Hematopoietic multipotent progenitor cell treated with erythropoietin and hydrocortisone succinate and interleukin-3 and kit ligand, for 17 days (in vitro differentiated cells): ENCODE measurements at regions not wholly inside any gene's neighbourhood (a gene's known extent, or its start where the extent isn't known, plus 50 kb on each side); places are given as distances from the start of the nearest gene placed in this dataset.
"Not testable (repeated sequence)": the region's sequence is repeated elsewhere in the genome, so short reads cannot be mapped to it uniquely, and the experiment has no call there.

ENCODE experiments used
- DNase-seq: peaks from one replicate; pipeline ENCODE4 v3.0.0-alpha.2; 2015; ENCODE audit warnings: low spot score

DNA sequence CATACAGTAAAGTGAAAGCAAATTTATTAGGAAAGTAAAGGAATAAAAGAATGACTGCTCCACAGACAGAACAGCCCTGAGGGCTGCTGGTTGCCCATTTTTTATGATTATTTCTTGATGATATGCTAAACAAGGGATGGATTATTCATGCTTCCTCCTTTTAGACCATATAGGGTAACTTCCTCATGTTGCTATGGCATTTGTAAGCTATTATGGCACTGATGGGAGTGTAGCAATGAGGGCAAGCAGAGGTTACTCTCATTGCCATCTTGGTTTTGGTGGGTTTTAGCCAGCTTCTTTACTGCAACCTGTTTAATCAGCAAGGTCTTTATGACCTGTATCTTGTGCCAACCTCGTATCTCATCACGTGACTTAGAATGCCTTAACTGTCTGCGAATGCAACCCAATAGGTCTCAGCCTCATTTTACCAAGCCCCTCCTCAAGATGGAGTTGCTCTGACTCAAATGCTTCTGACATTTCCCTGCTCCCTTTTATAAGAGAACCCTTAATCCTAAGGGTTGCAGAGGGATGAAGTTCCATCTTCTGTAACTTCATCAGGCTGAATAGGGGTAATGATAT lies 280.1 kb upstream of the RGS17 start:
- no peak for DNase-seq

DNA sequence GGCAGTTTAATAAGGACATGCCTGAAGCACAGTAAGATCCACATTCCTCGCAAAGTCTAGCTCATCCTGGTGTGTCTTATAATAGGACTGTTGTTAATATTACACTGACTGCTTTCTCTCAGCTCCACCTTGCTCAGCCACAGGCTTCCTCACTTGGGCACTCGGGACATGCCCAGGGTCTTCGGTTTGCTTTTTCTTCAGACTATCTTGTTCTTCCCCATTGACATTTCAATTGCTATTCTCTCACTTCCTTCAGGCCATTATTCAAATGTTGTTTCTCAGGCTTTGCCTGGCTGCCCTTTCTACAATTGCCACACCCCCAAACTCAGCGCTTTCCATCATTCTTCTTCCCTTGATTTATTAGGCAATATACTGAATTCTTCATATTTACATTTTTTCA lies 274.8 kb upstream of the RGS17 start:
- no peak for DNase-seq

DNA sequence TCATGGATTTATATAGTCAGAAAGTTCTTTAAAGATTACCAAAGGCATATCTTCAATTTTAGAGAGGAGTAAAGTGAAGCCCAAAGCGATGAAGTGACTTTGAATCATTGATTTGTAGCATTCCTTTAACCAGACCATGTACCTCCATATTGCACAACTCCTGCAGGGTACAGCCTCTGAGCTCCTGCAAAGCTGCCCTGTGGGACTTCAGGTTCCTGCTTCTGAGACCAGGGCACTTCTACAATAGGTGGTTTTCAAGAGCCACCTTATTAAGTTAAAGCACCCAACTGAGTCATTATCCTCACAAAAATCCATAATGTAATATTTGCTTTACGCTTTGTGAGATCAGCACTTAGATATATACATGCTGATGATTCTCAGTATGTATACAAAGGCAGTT lies 270.7 kb upstream of the RGS17 start:
- DNase-seq, result no peak

DNA sequence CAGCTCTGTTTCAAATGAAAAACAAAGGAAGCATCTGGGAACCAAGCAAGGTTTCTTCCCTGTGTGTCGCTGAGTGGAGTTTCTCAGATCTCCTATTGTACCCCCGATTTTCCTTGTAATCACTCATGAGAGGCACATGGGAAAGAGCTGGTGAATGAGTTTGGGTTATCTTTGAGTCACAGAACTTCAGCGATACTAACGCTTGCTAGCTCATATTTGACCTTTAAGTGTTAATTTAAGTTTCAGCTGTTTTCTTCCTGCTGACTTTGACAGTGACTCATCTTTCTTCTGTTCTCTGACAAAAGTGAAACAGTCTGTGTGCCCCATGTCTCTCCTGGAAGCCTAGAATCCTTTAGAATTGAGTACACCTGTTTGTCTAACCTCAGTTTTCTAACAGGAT lies 261.1 kb upstream of the RGS17 start:
- no peak for DNase-seq

DNA sequence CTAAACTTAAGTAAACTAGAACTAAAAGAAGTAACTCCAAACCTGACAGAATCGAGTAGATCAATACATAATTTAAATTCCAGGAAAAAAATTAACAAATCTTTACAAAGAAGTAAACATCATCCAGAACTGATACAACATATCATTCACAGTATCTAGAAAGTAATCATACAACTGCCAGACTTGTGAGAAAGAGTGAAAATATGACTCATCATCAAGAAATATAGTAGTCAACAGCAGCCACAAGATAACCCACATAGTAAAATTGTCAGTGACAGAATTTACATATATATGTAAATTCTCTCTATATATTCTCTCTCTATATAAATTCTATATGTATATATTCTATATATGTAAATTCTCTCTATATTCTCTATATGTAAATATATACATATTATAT lies 242.8 kb upstream of the RGS17 start:
- no peak for DNase-seq

DNA sequence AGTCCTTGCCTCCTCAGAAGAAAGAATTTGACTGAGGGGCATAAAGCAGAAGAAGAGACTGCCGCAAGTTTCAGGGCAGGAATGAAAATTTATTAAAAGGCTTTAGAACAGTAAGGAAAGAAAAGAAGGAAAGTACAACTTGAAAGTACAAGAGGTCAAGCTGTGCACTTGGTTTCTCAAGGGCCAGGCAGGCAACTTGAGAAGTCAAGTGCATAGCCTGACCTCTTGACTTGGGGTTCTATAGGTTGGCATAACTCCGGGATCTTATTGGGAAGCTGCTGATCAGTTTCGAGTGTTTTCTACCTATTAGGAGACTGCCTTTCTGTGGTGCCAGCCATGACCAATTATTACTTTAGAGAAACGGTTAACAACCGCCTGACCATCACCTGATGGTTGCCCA lies 237.0 kb upstream of the RGS17 start:
- DNase-seq, result no peak

DNA sequence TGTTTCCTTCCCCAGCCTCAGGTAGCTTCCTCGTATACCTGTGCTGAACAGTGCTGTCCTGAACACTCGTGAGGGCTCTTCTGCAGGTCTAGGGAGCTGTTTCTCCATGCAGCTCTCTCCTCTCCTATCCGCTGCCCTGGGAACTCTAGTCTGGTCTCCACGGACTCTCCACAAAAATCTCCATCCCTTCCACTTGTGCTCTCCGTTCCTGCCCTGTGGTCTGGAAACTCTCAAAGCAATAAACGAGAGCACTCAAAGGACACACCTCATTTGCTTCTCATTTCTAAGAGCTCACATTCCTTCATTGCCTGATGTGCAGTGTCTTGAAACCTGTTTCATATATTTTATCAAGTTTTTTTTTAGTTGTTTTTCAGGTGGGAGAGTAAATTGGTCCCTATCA lies 235.9 kb upstream of the RGS17 start:
- DNase-seq, result no peak

DNA sequence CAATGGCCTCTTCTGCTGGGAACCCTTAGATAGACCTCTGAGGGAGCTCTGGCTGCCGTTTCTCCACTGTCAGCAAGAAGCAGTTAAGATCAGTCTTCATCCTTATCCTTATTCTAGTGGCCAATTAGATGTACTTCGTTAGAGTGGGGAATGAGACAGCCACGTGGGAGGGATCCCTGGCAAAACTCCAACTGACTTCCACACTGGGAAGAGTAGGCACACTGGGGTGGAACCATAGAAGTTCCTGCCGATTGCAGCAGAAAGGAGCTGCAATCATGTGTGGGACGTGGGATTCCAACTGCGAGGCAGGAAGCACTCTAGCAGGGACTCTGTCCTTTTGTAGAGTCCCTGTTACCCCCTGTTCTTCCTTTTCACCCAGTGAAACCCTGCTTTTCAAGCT lies 226.3 kb upstream of the RGS17 start:
- no peak for DNase-seq

DNA sequence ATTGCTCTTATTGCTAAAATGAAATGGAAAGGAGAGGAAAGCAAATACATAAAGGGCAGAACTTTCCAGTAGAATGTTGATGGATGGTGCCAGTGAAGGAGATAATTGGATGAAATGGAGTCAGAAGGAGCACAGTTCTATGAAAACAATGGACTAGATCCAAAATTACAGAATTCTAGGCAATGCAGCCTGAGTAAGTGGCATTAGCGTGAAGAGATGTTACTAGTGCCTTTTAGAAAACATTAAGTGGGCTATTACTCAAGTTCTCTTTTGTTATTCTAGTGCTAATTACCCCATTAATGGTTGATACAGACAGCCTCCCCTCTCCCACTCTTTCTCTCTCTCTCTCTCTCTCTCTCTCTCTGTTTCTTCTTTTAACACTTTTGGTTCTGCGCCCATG lies 209.5 kb upstream of the RGS17 start:
- no peak for DNase-seq

DNA sequence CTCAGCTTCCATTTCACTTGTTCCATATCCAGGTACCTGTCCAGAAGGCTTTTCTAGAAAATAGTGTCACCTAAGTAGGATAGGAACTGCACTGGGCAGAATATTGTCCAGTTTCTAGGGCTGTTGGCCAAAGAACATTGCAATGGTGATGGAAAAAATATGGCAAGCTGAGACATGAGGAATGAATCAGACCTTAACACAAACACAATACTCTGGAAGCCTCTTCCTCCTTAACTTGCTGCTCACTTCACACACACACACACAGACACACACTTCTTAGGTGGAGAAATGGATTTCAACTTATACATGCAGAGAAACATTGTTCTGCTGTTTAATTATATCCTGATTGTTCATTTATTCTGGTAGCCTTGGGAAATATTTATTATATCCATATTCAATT lies 203.0 kb upstream of the RGS17 start:
- DNase-seq, result no peak

DNA sequence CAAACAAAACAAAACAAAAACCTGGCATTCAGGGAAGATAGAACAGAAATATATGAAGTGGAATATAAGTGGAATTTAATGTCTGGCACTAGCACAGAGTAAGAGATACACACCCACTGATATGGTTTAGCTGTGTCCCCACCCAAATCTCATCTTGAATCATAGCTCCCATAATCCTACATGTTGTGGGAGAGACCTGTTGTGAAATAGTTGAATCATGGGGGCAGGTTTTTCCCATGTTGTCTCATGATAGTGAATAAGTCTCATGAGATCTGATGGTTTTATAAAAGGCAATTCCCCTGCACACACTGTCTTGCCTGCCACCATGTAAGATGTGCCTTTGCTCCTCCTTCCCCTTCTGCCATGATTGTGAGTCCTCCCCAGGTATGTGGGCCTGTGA lies 200.1 kb upstream of the RGS17 start:
- DNase-seq, result not testable (repeated sequence)

DNA sequence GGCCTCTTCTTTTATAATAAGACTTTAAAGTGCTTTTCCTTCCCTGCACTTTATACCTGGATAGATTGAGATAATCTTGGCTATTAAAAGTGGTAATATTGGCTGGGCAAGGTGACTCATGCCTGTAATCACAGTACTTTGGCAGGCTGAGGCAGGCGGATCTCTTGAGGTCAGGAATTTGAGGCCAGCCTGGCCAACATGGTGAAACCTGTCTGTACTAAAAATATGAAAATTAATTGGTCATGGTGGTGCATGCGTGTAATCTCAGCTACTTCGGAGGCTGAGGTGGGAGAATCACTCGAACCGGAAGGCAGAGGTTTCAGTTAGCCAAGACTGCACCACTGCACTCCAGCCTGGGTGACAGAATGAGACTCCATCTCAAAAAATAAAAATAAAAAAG lies 197.1 kb upstream of the RGS17 start:
- no peak for DNase-seq

DNA sequence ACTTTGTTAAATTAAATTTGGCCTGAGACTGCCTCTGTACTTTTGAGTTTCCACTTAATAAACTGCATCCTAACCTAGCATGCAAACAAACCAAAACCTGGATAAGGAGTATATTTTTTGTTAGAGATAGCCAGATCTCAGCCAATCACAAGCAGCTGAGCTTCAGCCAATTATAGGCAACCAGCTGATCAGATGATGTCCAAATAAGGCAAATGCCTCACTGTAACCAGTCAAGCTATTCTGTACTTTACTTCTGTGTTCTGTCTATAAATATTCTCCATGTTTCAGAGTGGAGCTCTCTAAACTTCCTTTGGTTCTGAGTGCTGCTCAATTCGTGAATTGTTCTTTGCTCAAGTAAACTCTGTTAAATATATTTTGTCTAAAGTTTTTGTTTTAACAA lies 194.6 kb upstream of the RGS17 start:
- DNase-seq, result no peak

DNA sequence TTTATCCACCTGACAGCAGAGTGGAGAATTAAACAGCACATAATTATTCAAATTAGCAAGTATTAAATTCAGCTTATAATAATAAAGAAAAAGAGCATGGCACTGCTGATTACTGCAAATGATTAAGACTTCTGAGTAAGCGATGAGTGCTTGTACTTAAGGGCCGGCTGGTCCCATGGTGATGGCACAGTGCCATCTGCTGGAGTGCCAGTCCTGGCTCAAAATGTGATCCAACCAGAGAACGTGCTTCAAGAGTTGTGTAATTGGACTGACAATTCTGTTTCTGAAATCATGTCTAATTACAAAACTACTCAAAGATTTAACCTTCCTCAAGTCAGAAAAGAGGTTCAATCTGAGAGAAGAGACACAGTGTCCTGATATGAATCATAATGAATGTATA lies 181.6 kb upstream of the RGS17 start:
- DNase-seq, result no peak

DNA sequence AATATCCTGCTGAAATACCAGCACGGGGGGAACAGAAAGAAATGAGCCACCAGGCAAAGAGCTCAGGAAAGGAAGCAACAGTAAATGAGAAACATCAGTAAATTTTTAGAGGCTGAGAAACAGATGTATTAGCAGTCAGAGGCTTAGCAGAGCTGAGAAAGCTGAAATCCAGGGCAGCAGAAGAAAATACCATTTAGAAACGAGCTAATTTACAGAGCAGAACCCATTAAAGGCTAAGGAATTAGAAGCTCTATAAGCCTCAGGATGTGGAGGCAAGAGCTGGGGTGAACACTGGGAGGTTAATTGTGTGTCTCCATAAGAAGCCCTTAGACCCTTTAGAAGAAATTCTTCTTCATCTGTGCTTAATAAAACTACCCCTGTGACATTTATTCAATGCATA lies 178.6 kb upstream of the RGS17 start:
- no peak for DNase-seq

DNA sequence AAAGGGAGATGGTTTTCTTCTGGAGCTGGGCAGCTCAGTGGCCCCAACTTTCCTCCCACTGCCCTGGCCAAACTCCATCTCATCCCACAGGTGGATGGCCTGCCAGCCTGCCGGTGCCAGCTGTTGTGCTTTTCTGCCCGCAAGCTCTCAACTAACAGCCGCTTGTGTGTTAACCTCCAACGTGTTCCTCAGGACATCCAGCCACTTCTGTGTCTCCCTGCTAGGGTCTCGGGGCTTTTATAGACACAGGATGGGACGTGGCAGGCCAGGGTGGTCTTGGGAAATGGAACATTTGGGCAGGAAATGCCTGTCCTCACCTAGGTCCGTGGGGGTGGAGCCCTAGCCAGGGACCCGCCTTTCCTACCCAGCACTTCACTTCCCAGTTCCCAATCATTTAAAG lies 171.1 kb upstream of the RGS17 start:
- no peak for DNase-seq

DNA sequence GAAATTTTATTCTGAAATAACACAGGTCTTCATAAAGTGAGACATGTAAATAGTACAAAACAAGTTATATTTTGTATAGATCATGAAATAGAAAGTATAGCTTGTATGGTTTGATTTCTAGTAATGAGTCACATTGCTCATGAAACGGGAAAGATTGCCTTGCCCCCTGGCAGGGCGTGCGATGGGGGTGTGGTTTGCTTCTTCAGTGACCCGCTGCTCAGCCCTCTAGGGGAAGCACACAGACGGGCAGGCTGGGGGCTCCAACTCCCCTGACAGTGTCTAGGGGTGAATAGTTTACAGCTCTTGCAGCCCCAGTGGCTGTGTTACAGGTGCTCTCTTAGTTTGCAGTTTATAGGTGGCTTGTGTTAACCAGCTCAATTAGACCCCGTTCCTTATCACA lies 170.5 kb upstream of the RGS17 start:
- no peak for DNase-seq

DNA sequence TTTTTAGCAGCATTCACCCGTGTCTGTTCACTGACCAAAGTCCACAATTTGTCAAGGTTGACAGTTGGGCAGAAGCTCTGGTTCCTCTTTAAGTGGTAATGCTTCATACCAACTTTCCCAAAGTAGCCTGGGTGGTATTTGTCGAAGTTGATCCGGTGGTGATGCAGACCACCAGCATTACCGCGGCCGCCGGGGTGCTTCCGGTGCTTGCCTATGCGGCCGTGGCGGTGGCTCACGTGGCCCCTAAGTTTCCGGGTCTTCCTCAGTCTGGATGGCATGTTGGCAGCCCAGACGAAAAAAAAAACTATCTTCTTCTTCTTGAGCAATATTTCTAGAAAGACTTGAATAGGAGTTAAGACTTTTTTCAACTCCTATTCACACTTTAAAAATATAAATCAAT lies 151.4 kb upstream of the RGS17 start:
- DNase-seq, result not testable (repeated sequence)

DNA sequence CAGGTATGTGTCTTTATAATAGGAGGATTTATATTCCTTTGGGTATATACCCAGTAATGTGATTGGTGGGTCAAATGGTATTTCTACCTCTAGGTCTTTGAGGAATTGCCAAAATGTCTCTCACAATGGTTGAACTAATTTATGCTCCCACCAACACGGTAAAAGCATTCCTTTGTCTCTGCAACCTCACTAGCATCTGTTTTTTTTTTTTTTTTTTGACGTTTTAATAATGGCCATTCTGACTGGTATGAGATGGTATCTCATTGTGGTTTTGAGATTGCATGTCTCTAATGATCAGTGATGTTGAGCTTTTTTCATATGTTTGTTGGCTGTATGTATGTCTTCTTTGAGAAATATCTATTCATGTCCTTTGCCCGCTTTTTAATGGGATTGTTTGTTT lies 144.9 kb upstream of the RGS17 start:
- DNase-seq, result no peak

DNA sequence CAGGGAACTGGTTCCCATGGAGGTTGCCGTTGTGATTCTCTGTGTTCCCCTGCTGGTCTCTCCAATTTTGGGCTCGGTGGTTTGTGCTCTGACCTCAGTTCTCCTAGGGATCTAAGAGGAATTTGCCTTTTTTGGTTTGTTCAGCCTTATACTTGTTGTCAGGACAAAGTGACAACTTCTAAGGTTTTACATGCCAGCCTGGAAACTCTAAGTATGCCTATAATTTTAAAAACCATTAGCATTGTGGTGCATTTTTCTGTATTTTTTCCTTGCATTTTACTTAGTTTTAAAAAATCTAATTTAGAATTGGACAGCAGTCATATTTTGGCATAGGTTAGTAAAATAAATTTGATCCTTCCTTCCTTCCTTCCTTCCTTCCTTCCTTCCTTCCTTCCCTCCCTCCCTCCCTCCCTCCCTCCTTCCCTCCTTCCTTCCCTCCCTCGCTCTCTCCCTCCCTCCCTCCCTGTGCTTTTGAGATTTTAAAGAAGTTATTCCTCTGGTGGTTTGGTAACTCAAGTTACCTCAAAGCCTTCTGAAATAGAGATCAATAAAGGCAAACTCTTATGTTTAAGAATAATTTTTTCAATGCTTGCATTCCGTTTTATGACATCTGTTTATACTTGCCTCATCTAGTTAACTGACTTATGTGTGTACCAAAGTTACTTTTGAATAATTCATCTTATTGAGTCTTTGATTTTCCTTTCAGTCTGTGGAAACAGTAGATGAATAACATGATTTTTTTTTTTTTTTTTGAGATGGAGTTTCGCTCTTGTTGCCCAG lies 141.3 kb upstream of the RGS17 start:
- no peak for DNase-seq

DNA sequence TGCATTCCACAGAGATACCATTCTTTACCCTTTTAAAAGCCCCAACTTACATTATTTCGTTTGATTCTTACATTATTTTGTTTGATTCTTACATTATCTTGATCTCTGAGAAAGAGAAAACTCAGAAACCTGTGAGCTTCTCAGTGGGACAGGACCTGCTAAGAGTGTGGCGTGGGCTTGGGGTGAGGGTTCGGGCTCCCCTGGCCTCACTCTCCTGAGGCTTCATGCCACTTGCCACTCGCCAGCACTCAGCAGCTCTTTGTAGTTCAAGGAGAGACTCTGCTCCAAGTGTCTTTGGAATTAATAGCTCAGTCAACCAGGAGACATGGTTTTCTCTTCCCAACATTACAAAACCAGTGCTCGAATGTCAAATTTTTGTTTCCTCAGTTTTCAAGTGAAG lies 132.4 kb upstream of the RGS17 start:
- no peak for DNase-seq

DNA sequence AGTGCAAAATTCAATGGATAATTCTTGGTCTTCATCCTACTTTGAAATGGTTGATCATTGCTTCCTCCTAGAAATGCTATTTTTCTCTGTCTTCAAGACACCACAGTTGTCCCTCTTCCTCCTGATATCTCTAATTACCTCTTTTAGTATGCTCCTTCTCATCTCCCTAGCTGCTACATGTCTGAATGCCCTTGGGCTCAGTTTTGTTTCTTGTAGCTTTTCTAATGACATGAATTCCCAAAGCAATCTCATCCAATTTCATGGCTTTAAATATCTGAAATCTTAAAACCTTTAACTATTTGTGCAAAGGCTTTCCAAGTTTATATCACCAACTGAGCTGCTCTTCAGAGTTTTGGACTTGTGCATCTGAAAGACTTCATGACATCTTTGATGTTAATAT lies 120.2 kb upstream of the RGS17 start:
- no peak for DNase-seq

DNA sequence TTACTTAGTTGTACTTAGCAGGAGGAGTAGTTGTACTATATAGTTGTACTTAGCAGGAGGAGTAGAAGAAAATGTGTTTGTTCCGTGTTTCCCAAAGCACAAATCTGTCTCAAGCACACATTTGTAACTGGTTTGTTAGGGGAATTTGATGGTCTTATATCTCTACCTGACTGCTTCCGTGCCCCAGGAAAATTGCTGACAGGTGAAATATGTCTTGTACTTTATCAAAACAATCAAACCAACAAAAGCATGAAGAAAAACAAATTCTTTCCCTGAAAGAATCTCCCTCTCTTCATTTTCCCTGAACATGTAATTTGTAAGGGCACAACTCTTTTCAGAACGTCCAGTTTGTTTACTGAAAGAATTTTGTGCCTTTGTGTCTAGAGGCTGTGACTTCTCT lies 106.6 kb upstream of the RGS17 start:
- no peak for DNase-seq

DNA sequence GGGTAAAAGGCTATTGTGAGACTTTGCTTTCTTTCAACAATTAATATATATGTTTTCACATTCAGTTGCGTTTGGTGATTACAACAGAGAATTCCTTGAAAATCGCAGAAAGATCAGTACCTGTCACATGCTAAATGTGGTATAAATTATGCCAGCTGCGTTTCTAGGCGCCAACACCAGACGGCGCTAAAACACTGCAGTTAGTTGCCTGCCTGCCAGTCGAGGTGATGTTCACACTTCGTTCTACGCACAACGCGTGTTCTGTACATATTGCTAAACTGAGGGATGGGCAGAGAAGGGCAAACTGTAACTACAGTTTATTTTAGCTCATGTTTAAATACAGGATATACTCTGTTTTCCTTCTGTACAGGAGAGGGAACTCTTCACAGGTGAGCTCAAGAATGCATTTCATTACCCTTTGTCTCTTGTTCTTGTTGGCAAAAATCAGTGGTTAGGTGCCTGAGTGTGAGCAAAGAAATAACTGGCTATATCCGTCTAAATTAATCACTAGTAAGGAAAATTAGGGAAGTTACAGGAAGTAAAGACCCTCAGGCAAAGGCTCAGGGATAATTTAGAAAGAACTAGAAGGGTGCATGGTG lies 100.1 kb upstream of the RGS17 start:
- no peak for DNase-seq
